Neural cell (in vitro differentiated cells): ENCODE measurements at regions not wholly inside any gene's neighbourhood (a gene's known extent, or its start where the extent isn't known, plus 50 kb on each side); places are given as distances from the start of the nearest gene placed in this dataset.

Experiments
- H2AFZ ChIP-seq: fragments of 200-600, 300-800 bp; sonication (generic), shearing (Covaris generic); 2 replicates; pipeline ENCODE4 v1.6.0; 2014; ENCODE audit warnings: low read depth, mild to moderate bottlenecking, antibody characterized with exemption, low read length, moderate library complexity
- H3F3A ChIP-seq: fragments of 200-600 bp; shearing (Covaris generic); 2 replicates; pipeline ENCODE4 v1.6.1; 2016; ENCODE audit warnings: mild to moderate bottlenecking, moderate library complexity, mixed read lengths, antibody characterized with exemption, low read length; ENCODE audit not compliant: insufficient read depth, poor library complexity, severe bottlenecking
- H3K27ac ChIP-seq: fragments of 200-600, 300-800 bp; sonication (generic), shearing (Covaris generic); 2 replicates; pipeline ENCODE4 v1.5.1; 2014; ENCODE audit warnings: mild to moderate bottlenecking, low read length, moderate library complexity
- H3K27me3 ChIP-seq: fragments of 300-800, 200-600 bp; sonication (generic), shearing (Covaris generic); 2 replicates; pipeline ENCODE4 v1.6.0; 2014; ENCODE audit warnings: mild to moderate bottlenecking, low read depth, low read length, moderate library complexity; ENCODE audit not compliant: insufficient read depth
- H3K36me3 ChIP-seq: fragments of 300-800, 200-600 bp; sonication (generic), shearing (Covaris generic); 2 replicates; pipeline ENCODE4 v1.5.1; 2014; ENCODE audit warnings: mild to moderate bottlenecking, antibody characterized with exemption, low read length, moderate library complexity; ENCODE audit not compliant: insufficient read depth
- H3K4me2 ChIP-seq: fragments of 300-800, 200-600 bp; sonication (generic), shearing (Covaris generic); 2 replicates; pipeline ENCODE4 v1.6.0; 2014; ENCODE audit warnings: mild to moderate bottlenecking, low read length
- H3K4me3 ChIP-seq: fragments of 300-800, 200-600 bp; sonication (generic), shearing (Covaris generic); 2 replicates; pipeline ENCODE4 v1.5.1; 2014; ENCODE audit warnings: mild to moderate bottlenecking, low read length, moderate library complexity
- H3K79me2 ChIP-seq: fragments of 200-600 bp; shearing (Covaris generic); replicated peaks from 2 replicates; pipeline ENCODE4 v1.6.0; 2014; ENCODE audit warnings: mild to moderate bottlenecking, low read length, moderate library complexity; ENCODE audit not compliant: insufficient read depth
- H3K9ac ChIP-seq: fragments of 300-800, 200-600 bp; sonication (generic), shearing (Covaris generic); 2 replicates; pipeline ENCODE4 v1.6.1; 2016; ENCODE audit warnings: mild to moderate bottlenecking, low read length, mixed read lengths
- H3K9me2 ChIP-seq: fragments of 200-600 bp; shearing (Covaris generic); 2 replicates; pipeline ENCODE4 v1.6.1; 2016; ENCODE audit warnings: mild to moderate bottlenecking, low read length, mixed read lengths; ENCODE audit not compliant: insufficient read depth
- H3K9me3 ChIP-seq: fragments of 200-600, 300-800 bp; sonication (generic), shearing (Covaris generic); 2 replicates; pipeline ENCODE4 v1.6.1; 2016; ENCODE audit warnings: mild to moderate bottlenecking, mixed run types, low read length, moderate library complexity, mixed read lengths
- H4K20me1 ChIP-seq: fragments of 200-600 bp; shearing (Covaris generic); 2 replicates; pipeline ENCODE4 v1.6.1; 2016; ENCODE audit warnings: mild to moderate bottlenecking, mixed run types; ENCODE audit not compliant: insufficient read depth
- EP300 ChIP-seq: fragments of 450-650 bp; conservative IDR thresholded peaks from 2 replicates; pipeline ENCODE4 v1.6.1; 2014; ENCODE audit warnings: antibody characterized with exemption, mild to moderate bottlenecking, moderate library complexity; ENCODE audit not compliant: poor library complexity, severe bottlenecking
- EZH2 ChIP-seq: fragments of 200-600, 300-800 bp; shearing (Covaris generic), sonication (generic); IDR thresholded peaks from 2 replicates; pipeline ENCODE4 v1.6.1; 2014; ENCODE audit warnings: antibody characterized with exemption, low read length, borderline replicate concordance, mild to moderate bottlenecking; ENCODE audit not compliant: insufficient read depth, poor library complexity, severe bottlenecking
- MXI1 ChIP-seq: fragments of 450-650 bp; conservative IDR thresholded peaks from 2 replicates; pipeline ENCODE4 v1.6.1; 2014; ENCODE audit warnings: antibody characterized with exemption, mild to moderate bottlenecking; ENCODE audit not compliant: poor library complexity, severe bottlenecking
- POLR2AphosphoS5 ChIP-seq: IDR thresholded peaks from 2 replicates; pipeline ENCODE4 v1.6.1; 2012
- RAD21 ChIP-seq: fragments of 450-650 bp; conservative IDR thresholded peaks from 2 replicates; pipeline ENCODE4 v1.6.1; 2014; ENCODE audit warnings: antibody characterized with exemption, mild to moderate bottlenecking, moderate library complexity
- SMC3 ChIP-seq: fragments of 450-650 bp; conservative IDR thresholded peaks from 2 replicates; pipeline ENCODE4 v1.6.1; 2014; ENCODE audit warnings: antibody characterized with exemption, mild to moderate bottlenecking, moderate library complexity; ENCODE audit not compliant: poor library complexity
- TAF1 ChIP-seq: IDR thresholded peaks from 2 replicates; pipeline ENCODE4 v1.6.1; 2012; ENCODE audit warnings: low read depth
- TF ChIP-seq, protein P1 (sequence below): fragments of 450-650 bp; IDR thresholded peaks from 2 replicates; pipeline ENCODE4 v1.5.1; 2014; ENCODE audit warnings: antibody characterized with exemption, mild to moderate bottlenecking, moderate library complexity; ENCODE audit not compliant: poor library complexity, severe bottlenecking
- TF ChIP-seq, protein P2 (sequence below): IDR thresholded peaks from 2 replicates; pipeline ENCODE4 v1.6.1; 2012; ENCODE audit warnings: borderline replicate concordance

DNA sequence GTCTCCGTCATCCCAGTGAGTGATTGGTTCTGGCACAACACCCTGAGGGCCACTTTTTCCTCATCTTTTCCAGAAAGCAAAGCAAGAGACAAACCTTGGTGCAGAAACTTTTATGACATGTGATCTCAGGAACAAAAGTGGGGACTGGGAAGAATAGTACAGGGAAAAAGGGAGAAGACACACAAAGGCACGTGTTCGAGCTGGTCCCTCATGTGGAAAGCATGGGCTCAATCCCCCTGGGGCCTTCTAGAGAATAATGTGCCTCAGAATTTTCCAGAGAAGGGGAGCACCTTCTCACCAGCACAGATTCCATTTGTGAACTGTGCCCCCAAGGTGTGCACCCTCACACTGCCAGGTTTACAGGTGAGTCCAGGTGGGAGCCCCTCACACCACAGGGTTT lies 312.6 kb downstream of the FBXO15 start:
- Histone ChIP-seq H2AFZ (no peak overlapping the region), H3K4me3 (no peak overlapping the region), H3K27ac (no peak overlapping the region), H3K79me2 (no peaks in the 10 kb centered on the region), H3K9me2 (no peaks in the 10 kb centered on the region), H3K4me2 (no peak overlapping the region), H3K36me3 (no peaks in the 10 kb centered on the region), H3F3A (no peaks in the 10 kb centered on the region), H3K27me3 (no peaks in the 10 kb centered on the region), H3K9ac (no peak overlapping the region), H4K20me1 (no peaks in the 10 kb centered on the region), H3K9me3 (peaks cover 2% of the 10 kb centered on the region)
- TF ChIP-seq RAD21, result no peak
- TF ChIP-seq, protein P1, sequence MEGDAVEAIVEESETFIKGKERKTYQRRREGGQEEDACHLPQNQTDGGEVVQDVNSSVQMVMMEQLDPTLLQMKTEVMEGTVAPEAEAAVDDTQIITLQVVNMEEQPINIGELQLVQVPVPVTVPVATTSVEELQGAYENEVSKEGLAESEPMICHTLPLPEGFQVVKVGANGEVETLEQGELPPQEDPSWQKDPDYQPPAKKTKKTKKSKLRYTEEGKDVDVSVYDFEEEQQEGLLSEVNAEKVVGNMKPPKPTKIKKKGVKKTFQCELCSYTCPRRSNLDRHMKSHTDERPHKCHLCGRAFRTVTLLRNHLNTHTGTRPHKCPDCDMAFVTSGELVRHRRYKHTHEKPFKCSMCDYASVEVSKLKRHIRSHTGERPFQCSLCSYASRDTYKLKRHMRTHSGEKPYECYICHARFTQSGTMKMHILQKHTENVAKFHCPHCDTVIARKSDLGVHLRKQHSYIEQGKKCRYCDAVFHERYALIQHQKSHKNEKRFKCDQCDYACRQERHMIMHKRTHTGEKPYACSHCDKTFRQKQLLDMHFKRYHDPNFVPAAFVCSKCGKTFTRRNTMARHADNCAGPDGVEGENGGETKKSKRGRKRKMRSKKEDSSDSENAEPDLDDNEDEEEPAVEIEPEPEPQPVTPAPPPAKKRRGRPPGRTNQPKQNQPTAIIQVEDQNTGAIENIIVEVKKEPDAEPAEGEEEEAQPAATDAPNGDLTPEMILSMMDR, result no peak
- TF ChIP-seq EP300, result no peak
- no peak for TF ChIP-seq MXI1
- TF ChIP-seq EZH2, result no peak
- TF ChIP-seq TAF1, result no peak
- TF ChIP-seq POLR2AphosphoS5, result no peak
- TF ChIP-seq SMC3, result no peak
- TF ChIP-seq, protein P2, sequence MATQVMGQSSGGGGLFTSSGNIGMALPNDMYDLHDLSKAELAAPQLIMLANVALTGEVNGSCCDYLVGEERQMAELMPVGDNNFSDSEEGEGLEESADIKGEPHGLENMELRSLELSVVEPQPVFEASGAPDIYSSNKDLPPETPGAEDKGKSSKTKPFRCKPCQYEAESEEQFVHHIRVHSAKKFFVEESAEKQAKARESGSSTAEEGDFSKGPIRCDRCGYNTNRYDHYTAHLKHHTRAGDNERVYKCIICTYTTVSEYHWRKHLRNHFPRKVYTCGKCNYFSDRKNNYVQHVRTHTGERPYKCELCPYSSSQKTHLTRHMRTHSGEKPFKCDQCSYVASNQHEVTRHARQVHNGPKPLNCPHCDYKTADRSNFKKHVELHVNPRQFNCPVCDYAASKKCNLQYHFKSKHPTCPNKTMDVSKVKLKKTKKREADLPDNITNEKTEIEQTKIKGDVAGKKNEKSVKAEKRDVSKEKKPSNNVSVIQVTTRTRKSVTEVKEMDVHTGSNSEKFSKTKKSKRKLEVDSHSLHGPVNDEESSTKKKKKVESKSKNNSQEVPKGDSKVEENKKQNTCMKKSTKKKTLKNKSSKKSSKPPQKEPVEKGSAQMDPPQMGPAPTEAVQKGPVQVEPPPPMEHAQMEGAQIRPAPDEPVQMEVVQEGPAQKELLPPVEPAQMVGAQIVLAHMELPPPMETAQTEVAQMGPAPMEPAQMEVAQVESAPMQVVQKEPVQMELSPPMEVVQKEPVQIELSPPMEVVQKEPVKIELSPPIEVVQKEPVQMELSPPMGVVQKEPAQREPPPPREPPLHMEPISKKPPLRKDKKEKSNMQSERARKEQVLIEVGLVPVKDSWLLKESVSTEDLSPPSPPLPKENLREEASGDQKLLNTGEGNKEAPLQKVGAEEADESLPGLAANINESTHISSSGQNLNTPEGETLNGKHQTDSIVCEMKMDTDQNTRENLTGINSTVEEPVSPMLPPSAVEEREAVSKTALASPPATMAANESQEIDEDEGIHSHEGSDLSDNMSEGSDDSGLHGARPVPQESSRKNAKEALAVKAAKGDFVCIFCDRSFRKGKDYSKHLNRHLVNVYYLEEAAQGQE, result no peak

DNA sequence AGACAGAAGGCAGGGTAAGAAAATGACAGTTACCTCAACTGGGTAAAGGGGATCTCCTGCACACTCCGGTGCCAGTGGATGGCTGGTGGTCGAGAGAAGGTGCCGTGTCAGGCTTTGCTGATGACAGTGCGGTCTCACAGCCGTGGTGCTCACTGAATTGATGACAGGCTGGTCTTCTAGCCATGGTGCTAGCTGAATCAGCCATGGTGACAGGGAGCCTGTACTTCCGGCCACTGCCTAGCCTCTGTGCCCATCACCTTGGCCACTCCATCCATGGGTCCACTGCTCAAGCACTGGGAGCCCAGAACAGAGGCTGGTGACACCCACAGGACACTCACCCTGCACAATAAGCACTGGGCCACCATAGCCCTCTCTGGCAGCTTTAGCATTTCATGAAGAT lies 315.9 kb downstream of the FBXO15 start:
- Histone ChIP-seq H3K4me3 (no peak overlapping the region), H3K4me2 (no peak overlapping the region), H3K9me3 (peaks cover 2% of the 10 kb centered on the region), H4K20me1 (no peaks in the 10 kb centered on the region), H2AFZ (no peak overlapping the region), H3K9me2 (no peaks in the 10 kb centered on the region), H3K79me2 (no peaks in the 10 kb centered on the region), H3F3A (no peaks in the 10 kb centered on the region), H3K36me3 (no peaks in the 10 kb centered on the region), H3K27ac (no peak overlapping the region), H3K27me3 (no peaks in the 10 kb centered on the region), H3K9ac (no peak overlapping the region)
- no peak for TF ChIP-seq MXI1
- TF ChIP-seq TAF1, result no peak
- TF ChIP-seq, protein P1, result no peak
- TF ChIP-seq RAD21, result no peak
- no peak for TF ChIP-seq SMC3
- TF ChIP-seq, protein P2, result no peak
- TF ChIP-seq POLR2AphosphoS5, result no peak
- no peak for TF ChIP-seq EZH2
- TF ChIP-seq EP300, result no peak
